ENCODE measurements at regions not wholly inside any gene's neighbourhood (a gene's known extent, or its start where the extent isn't known, plus 50 kb on each side); places are given as distances from the start of the nearest gene placed in this dataset.
"Not testable (repeated sequence)": the region's sequence is repeated elsewhere in the genome, so short reads cannot be mapped to it uniquely, and the experiment has no call there.

DNA sequence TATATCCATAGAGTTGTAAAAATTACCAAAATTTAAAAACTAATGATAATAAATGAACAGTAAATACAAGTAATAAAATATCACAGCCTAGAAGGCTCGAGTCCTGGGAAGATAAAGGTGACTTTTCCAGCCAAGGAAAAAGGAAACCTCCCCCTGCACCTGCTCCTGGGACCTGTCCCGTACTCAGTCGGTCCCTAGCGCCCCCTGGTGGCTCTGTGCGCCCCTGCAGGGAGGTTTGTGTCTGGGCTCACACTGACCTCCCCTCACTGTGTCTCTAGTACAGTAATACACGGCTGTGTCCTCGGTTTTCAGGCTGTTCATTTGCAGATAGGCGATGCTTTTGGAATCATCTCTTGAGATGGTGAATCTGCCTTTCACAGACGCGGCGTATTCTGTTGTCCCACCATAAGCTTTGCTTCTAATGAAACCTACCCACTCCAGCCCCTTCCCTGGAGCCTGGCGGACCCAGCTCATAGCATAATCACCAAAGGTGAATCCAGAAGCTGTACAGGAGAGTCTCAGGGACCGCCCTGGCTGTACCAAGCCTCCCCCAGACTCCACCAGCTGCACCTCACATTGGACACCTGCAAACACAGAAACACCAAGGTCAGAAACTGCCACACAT, 1030.4 kb downstream of the TMEM121 start:
- no peak for TF ChIP-seq ZFX (IDR thresholded peaks at IDR 0.05; ENCODE audit: borderline replicate concordance)
- TF ChIP-seq, protein P1, sequence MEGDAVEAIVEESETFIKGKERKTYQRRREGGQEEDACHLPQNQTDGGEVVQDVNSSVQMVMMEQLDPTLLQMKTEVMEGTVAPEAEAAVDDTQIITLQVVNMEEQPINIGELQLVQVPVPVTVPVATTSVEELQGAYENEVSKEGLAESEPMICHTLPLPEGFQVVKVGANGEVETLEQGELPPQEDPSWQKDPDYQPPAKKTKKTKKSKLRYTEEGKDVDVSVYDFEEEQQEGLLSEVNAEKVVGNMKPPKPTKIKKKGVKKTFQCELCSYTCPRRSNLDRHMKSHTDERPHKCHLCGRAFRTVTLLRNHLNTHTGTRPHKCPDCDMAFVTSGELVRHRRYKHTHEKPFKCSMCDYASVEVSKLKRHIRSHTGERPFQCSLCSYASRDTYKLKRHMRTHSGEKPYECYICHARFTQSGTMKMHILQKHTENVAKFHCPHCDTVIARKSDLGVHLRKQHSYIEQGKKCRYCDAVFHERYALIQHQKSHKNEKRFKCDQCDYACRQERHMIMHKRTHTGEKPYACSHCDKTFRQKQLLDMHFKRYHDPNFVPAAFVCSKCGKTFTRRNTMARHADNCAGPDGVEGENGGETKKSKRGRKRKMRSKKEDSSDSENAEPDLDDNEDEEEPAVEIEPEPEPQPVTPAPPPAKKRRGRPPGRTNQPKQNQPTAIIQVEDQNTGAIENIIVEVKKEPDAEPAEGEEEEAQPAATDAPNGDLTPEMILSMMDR (IDR thresholded peaks at IDR 0.05), result peak; percentile 96
- H3K27ac ChIP-seq, result no peak overlapping the region

DNA sequence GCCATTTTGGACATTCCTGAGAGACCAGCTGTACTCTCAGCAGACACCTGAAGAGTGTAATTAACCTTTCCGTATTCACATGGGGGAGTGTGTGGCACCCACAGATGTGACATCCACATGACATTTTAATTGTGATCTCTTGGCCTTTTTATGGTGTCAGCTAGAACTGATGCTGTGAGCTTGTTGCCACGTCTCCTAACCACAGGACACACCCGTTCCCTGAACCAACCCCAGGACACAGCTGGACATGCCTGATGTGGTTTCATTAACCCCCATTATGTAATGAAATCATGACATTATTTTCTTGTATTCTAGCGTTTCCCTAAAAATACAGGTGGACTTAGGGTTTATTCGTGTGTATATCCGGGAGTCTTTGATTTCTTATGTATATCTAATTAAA, 1036.1 kb downstream of the TMEM121 start:
- H3K27ac ChIP-seq, result no peak overlapping the region
- TF ChIP-seq, protein P1 (IDR thresholded peaks at IDR 0.05), result no peak
- TF ChIP-seq ZFX (IDR thresholded peaks at IDR 0.05; ENCODE audit: borderline replicate concordance), result no peak

DNA sequence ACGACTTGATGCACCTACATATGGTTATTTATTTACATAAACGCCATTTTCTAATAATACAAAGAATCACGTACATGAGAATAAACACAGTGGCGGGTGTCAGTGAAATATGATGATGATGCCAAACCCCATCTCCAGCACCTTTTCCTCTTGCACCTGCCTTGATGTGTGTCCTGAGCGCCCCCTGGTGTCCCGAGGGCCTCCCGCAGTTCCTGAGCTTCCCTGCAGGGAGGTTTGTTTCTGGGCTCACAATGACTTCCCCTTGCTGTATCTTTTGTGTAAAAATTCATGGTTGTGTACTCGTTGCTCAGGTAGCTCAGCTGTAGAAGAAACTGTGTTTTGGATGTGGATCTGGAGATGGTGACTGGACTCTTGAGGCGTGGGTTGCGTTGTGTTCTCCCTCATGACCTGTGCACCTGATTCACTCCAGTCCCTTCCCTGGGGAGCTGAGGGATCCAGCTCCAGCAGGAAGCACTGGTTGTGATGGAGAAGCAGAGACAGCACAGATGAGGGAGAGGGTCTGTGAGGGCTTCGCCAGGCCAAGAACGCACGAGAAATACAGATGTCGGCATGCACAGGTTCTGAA, 1037.8 kb downstream of the TMEM121 start:
- TF ChIP-seq ZFX (IDR thresholded peaks at IDR 0.05; ENCODE audit: borderline replicate concordance), result no peak
- TF ChIP-seq, protein P1 (IDR thresholded peaks at IDR 0.05), result peak; percentile 88
- no peak overlapping the region for H3K27ac ChIP-seq

DNA sequence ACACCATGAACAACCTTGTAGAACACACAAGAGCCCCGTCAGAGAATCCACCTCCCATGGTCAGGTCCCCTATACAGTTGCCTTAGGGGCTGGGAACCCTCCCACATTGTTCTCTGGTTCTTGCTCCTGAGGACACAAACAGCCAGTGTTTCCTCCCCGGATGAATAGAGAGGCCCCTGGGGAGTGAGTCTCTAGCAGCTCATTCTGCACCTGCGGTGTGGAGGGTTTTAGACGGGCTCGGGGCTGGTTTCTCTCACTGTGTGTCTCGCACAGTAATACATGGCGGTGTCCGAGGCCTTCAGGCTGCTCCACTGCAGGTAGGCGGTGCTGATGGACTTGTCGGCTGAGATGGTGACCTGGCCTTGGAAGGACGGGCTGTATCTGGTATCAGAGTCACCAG, 1052.1 kb downstream of the TMEM121 start:
- TF ChIP-seq, protein P1 (IDR thresholded peaks at IDR 0.05), result no peak
- TF ChIP-seq ZFX (IDR thresholded peaks at IDR 0.05; ENCODE audit: borderline replicate concordance), result no peak

DNA sequence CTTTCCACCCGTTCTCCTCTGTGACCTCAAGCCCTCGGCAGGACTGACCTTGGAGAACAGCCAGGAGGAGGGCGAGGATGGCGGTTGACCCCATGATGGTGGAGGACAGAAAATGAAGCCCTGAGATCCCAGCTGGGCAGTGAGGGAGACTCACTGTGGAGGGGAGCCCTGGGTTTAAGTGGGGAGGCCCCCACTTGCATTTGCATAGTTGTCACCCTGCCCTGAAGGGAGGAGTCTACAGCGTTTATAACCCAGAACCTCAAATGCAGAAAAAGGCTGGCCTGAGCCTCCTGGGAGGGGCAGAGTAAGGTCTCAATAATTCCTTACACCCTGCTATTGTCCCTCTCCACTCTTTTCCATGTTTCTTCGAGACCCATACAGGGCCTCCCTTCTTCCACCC, 1052.7 kb downstream of the TMEM121 start:
- H3K27ac ChIP-seq, result no peak overlapping the region
- TF ChIP-seq, protein P1 (IDR thresholded peaks at IDR 0.05), result no peak
- no peak for TF ChIP-seq ZFX (IDR thresholded peaks at IDR 0.05; ENCODE audit: borderline replicate concordance)

More for the DNA sequence above, 1052.1 kb downstream of the TMEM121 start:
- no peak overlapping the region for H3K27ac ChIP-seq

DNA sequence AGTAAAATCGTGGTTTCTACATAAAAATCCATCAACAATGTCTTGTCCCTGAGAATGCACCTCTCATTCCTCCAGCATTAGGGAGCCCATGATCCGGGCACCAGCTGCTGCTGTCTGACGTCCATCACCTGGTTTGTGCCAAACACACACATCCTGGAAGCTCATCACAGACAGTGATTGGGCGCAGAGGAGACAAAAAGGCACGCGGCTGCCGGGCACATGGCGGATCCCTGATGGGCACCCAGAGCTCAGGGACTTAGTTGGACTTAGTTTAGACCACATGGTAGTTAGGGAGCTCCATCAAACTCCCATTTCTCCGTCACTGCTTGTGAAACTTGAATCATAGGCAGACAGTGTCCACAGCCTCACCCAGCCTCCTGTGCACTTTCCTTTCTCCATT, 1059.3 kb downstream of the TMEM121 start:
- TF ChIP-seq, protein P1 (IDR thresholded peaks at IDR 0.05), result no peak
- no peak for TF ChIP-seq ZFX (IDR thresholded peaks at IDR 0.05; ENCODE audit: borderline replicate concordance)
- no peak overlapping the region for H3K27ac ChIP-seq

DNA sequence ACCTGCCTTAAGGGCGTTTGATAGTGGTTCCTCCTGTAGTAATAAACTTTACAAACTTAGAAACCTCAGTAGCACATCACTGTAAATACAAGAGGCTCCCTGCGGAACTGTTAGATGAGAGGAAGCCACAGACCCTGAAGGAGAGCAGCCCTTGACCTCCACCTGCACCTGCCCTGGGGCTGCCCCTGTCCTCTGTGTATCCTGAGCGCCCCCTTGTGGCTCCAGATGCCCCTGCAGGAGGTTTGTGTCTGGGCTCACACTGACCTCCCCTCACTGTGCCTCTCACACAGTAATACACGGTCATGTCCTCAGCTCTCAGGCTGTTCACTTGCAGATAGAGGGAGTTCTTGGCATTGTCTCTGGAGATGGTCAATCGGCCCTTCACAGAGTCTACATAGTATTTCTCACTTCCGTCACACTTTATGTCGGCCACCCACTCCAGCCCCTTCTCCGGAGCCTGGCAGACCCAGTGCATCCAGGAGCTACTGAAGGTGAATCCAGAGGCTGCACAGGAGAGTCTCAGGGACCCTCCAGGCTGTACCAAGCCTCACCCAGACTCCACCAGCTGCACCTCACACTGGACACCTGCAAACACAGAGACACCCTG, 1059.8 kb downstream of the TMEM121 start:
- no peak for TF ChIP-seq ZFX (IDR thresholded peaks at IDR 0.05; ENCODE audit: borderline replicate concordance)
- TF ChIP-seq, protein P1 (IDR thresholded peaks at IDR 0.05), result peak; percentile 90
- no peak overlapping the region for H3K27ac ChIP-seq

DNA sequence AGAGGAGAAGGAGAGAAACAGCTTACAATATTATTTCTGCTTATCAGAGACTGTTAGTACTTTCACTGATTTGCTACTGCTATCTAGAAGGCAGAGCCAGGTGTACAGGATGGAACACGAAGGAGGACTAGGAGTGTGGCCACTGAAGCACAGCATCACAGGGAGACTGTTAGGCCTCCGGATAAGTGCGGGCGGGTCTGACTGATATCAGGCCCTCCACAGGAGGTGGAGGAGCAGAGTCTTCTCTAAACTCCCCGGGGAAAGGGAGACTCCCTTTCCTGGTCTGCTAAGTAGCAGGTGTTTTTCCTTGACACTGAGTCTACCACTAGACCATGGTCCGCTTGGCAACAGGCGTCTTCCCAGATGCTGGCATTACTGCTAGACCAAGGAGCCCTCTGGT, 1065.2 kb downstream of the TMEM121 start:
- H3K27ac ChIP-seq, result not testable (repeated sequence)

Measured in 22Rv1 (cell line).